Hepatocyte (in vitro differentiated cells): ENCODE measurements at regions not wholly inside any gene's neighbourhood (a gene's known extent, or its start where the extent isn't known, plus 50 kb on each side); places are given as distances from the start of the nearest gene placed in this dataset.
"Not testable (repeated sequence)": the region's sequence is repeated elsewhere in the genome, so short reads cannot be mapped to it uniquely, and the experiment has no call there.

Experiments
- DNase-seq: peaks from one replicate; pipeline ENCODE4 v3.0.0-alpha.2; 2016; ENCODE audit warnings: low spot score
- H2AFZ ChIP-seq: fragments of 200-600 bp; sonication (generic); 2 replicates; pipeline ENCODE4 v1.6.0; 2016; ENCODE audit warnings: antibody characterized with exemption, mild to moderate bottlenecking
- H3K27ac ChIP-seq: fragments of 200-600 bp; sonication (generic); 2 replicates; pipeline ENCODE4 v1.5.1; 2016; ENCODE audit warnings: mild to moderate bottlenecking
- H3K27me3 ChIP-seq: fragments of 200-600 bp; sonication (generic); 2 replicates; pipeline ENCODE4 v1.6.1; 2016
- H3K36me3 ChIP-seq: fragments of 200-600 bp; sonication (generic); replicated peaks from 2 replicates; pipeline ENCODE4 v1.5.1; 2016; ENCODE audit warnings: low read depth; ENCODE audit not compliant: insufficient read depth
- H3K4me1 ChIP-seq: fragments of 200-600 bp; sonication (generic); 2 replicates; pipeline ENCODE4 v1.5.1; 2016; ENCODE audit warnings: mild to moderate bottlenecking, moderate library complexity; ENCODE audit not compliant: insufficient read depth
- H3K4me2 ChIP-seq: fragments of 200-600 bp; sonication (generic); 2 replicates; pipeline ENCODE4 v1.6.0; 2016
- H3K4me3 ChIP-seq: fragments of 200-600 bp; sonication (generic); 2 replicates; pipeline ENCODE4 v1.5.1; 2016; ENCODE audit warnings: mild to moderate bottlenecking
- H3K79me2 ChIP-seq: fragments of 200-600 bp; sonication (generic); 2 replicates; pipeline ENCODE4 v1.6.0; 2017; ENCODE audit warnings: mild to moderate bottlenecking
- H3K9me2 ChIP-seq: fragments of 200-600 bp; sonication (generic); replicated peaks from 2 replicates; pipeline ENCODE4 v1.6.0; 2017; ENCODE audit warnings: mild to moderate bottlenecking; ENCODE audit not compliant: insufficient read depth
- H3K9me3 ChIP-seq: fragments of 200-600 bp; sonication (generic); 2 replicates; pipeline ENCODE4 v1.5.1; 2016; ENCODE audit warnings: low read depth, mild to moderate bottlenecking
- H4K20me1 ChIP-seq: fragments of 200-600 bp; sonication (generic); 2 replicates; pipeline ENCODE4 v1.6.0; 2016; ENCODE audit warnings: mild to moderate bottlenecking; ENCODE audit not compliant: insufficient read depth, poor library complexity, severe bottlenecking
- WGBS: methylation state at CpG from one replicate; pipeline ENCODE4 v1.1.6; 2016; ENCODE audit warnings: low lambda C conversion rate; ENCODE audit errors: missing lambda C conversion rate; 5-methylcytosine and 5-hydroxymethylcytosine counted together

- not testable (repeated sequence) for H3K9me2 ChIP-seq, H3K4me3 ChIP-seq, DNase-seq, H2AFZ ChIP-seq, H3K27me3 ChIP-seq, H3K4me2 ChIP-seq, H3K9me3 ChIP-seq, H3K4me1 ChIP-seq, H3K36me3 ChIP-seq, H3K79me2 ChIP-seq, H3K27ac ChIP-seq, H4K20me1 ChIP-seq
- WGBS: 86% methylated on average over 10 of the region's 10 CpGs
Measured at GRCh38 chr9:66601472-66601871, 299.1 kb upstream of the ZNF658 start.

DNA sequence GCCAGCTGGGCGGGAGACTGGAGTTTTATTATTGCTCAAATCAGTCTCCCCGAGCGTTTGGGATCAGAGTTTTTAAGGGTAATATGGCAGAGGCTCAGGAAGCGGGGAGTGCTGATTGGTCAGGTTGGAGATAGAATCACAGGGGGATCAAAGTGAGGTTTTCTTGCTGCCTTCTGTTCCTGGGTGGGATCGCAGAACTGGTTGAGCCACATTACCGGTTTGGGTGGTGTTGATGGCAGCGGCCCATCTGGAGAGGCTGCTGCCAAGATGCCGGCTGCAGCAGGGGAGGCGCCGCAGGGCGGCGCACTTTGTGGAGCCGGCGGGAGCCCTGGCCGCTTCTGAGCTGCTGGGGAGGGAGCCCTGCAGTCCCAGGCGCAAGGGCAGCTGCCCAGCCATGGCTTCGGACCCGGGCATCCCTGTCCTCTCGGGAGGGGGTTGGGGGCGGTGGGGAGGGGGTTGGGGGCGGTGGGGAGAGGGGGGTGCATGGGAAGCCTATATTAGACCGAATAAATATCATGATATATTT is 268.9 kb upstream of the ZNF658 start:
- not testable (repeated sequence) for H2AFZ ChIP-seq, H3K9me3 ChIP-seq, H3K9me2 ChIP-seq, H3K4me3 ChIP-seq, H3K4me1 ChIP-seq, DNase-seq, H3K79me2 ChIP-seq, H4K20me1 ChIP-seq, H3K4me2 ChIP-seq, H3K27me3 ChIP-seq, H3K27ac ChIP-seq, H3K36me3 ChIP-seq
- 77% methylated on average over 4 of the region's 22 CpGs for WGBS

DNA sequence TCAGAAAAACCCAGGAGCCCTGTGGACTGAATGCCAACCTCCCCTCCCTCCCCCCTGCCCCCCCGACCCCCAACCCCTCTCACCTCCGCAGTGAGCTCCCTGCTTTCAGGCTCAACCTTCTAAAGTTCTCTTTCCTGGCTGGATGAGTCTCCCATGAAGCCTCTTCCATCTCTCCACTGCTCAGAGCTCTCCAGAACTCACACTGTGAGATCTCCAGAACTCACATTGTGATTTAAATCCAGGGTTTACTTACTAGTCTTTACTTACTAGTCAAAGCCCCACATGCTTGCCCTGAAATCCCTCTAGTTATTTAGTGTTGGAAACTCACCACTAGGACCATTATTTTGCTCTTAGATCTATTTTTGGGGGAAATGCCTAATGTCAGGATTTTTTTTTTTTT is 252.8 kb upstream of the ZNF658 start:
- WGBS: no CpG with 5 or more reads among the region's 2 CpGs
- H3K9me2 ChIP-seq, H3K9me3 ChIP-seq, H3K79me2 ChIP-seq, H3K4me1 ChIP-seq, DNase-seq, H3K36me3 ChIP-seq, H3K4me3 ChIP-seq, H3K27me3 ChIP-seq, H2AFZ ChIP-seq, H3K4me2 ChIP-seq, H4K20me1 ChIP-seq, H3K27ac ChIP-seq: not testable (repeated sequence)

DNA sequence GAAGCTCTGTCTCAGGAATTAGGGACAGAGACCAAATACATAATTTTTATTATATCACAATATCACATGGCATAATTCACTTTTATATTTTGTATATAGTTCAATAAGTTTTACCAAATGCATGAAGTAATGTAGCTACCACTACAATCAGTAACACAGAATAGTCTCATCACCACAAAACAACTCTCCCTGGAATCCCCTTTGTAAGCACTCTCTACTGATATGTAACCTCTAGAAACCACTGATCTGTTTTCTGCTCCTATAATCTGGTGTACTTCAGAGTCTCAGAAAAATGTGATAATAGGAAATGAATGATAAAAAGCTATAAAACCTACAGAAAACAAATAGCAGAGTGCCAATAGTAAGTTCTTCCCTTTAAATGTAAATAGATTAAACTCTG is 210.3 kb upstream of the ZNF658 start:
- not testable (repeated sequence) for H3K4me1 ChIP-seq, H3K79me2 ChIP-seq, H3K27me3 ChIP-seq, DNase-seq, H3K4me2 ChIP-seq, H3K9me2 ChIP-seq, H3K36me3 ChIP-seq, H3K9me3 ChIP-seq, H3K27ac ChIP-seq, H2AFZ ChIP-seq, H4K20me1 ChIP-seq, H3K4me3 ChIP-seq

DNA sequence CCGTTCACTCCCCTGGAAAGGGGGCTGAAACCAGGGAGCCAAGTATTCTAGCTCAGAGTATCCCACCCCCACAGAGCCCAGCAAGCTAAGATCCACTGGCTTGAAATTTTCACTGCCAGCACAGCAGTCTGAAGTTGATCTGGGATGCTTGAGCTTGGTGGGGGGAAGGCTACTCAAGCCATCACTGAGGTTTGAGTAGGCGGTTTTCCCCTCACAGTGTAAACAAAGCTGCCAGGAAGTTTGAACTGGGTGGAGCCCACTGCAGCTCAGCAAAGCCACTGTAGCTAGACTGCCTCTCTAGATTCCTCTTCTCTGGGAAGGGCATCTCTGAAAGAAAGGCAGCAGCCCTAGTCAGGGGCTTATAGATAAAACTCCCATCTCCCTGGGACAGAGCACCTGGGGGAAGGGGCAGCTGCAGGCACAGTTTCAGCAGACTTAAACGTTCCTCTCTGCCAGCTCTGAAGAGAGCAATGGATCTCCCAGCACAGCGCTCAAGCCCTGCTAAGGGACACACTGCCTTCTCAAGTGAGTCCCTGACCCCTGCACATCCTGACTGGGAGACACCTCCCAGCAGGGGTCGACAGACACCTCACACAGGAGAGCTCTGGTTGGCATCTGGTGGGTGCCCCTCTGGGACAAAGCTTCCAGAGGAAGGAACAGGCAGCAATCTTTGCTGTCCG is 204.8 kb upstream of the ZNF658 start:
- WGBS: no CpG with 5 or more reads among the region's 6 CpGs
- H3K27ac ChIP-seq, H3K36me3 ChIP-seq, H2AFZ ChIP-seq, H3K27me3 ChIP-seq, H3K9me3 ChIP-seq, H3K4me3 ChIP-seq, H3K4me2 ChIP-seq, DNase-seq, H3K4me1 ChIP-seq, H3K79me2 ChIP-seq, H3K9me2 ChIP-seq, H4K20me1 ChIP-seq: not testable (repeated sequence)

DNA sequence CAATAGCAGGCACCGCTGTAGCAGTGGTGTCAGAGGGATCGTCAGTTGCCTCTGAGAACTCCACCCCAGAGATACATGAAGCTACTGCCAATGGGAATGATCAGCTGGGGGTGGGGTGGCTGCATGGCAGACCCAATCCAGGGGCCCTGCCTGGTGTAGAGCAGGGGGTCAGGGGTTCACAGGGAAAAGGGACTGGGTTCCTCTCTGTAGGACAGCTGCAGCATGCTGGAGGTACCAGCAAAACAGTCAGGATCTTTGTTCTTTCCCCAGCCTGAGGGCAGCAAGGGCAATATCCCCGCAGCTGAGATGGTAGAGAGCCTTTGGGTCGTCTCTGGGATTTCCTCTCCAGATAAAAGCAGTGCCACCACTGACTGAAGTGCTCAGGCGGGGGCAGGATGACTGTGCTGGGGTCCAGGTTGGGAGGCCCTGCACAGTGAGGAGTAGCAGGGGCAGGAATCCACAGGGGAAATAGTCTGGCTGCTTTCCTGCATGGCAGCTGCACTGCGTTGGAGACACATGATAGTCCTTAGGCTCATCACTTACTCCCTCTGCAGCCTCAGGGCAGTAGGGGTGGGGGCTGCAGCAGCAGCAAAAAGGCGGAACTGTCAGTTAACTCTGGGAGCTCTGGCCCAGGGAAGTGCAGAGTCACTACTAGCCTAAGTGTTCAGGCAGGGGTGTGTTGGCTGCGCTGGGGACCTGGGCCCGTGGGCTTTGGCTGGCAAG is 203.0 kb upstream of the ZNF658 start:
- not testable (repeated sequence) for H4K20me1 ChIP-seq, H2AFZ ChIP-seq, H3K36me3 ChIP-seq, H3K27ac ChIP-seq, H3K79me2 ChIP-seq, DNase-seq, H3K4me3 ChIP-seq, H3K27me3 ChIP-seq, H3K9me3 ChIP-seq, H3K4me1 ChIP-seq, H3K9me2 ChIP-seq, H3K4me2 ChIP-seq
- no CpG with 5 or more reads among the region's 9 CpGs for WGBS

DNA sequence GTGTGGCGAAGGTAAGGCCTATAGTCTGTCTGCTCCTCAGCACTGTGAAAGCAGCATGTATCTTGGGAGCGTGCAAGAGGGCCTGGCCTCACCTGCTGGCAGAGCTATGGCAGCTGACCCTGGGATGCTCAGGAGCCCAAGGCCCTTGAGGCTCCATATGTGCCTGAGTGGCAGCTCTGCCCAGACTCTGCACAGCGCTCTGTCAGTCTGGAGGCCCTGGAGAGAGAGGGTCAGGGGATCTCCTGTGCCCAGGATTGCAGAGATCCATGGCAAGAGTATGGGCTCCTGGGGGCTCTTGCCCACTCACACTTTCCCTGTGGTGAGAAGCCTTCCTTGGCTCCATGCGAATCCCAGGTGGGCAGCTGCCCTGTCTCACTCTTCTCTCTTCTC is 202.5 kb upstream of the ZNF658 start:
- no CpG with 5 or more reads among the region's 4 CpGs for WGBS
- not testable (repeated sequence) for H3K4me2 ChIP-seq, H3K9me3 ChIP-seq, H3K36me3 ChIP-seq, H3K9me2 ChIP-seq, H4K20me1 ChIP-seq, H2AFZ ChIP-seq, H3K4me1 ChIP-seq, H3K27ac ChIP-seq, H3K27me3 ChIP-seq, H3K79me2 ChIP-seq, DNase-seq, H3K4me3 ChIP-seq

DNA sequence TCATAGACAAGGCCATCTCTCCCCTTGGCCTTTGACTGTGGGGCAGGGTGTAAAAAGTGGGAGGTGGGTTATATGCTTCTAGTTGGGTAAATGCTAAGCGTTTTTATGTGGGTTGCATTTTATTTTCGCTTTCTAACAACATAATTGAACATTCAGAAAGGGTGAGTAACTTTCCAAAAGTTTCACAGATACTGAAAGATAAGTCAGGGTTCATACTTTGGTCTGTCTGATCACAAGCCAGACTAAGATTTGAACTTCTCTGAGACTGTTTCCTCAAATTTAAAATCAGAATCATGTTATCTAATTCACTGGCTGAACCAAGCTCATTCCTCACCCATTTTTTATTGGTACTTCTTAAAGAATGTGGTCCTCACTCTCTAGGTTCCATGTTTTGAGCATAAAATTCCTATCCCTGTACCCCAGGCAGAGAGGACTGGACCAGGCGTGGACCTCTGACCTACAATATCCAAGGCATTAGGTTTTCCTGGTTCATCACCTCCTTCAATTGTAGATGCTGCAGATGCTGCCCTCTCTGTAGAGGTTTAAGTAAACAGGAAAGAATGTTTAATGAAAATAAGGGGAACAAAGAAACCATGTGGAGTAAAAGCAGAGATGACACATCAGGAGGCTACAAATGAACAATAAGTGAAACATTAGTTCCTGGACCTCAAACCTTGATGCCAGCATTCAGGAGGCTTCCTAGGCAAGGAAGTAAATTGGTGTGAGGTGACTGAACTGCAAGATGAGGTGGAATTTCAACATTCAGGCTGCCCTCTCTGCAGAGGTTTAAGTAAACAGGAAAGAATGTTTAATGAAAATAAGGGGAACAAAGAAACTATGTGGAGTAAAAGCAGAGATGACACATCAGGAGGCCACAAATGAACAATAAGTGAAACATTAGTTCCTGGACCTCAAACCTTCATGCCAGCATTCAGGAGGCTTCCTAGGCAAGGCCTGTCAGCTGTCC is 198.8 kb upstream of the ZNF658 start:
- DNase-seq, H4K20me1 ChIP-seq, H3K9me2 ChIP-seq, H3K4me3 ChIP-seq, H3K36me3 ChIP-seq, H3K79me2 ChIP-seq, H3K4me1 ChIP-seq, H2AFZ ChIP-seq, H3K27me3 ChIP-seq, H3K9me3 ChIP-seq, H3K27ac ChIP-seq, H3K4me2 ChIP-seq: not testable (repeated sequence)
- 63% methylated on average over 1 of the region's 3 CpGs for WGBS
